HG03097 (cell line): ENCODE measurements at regions not wholly inside any gene's neighbourhood (a gene's known extent, or its start where the extent isn't known, plus 50 kb on each side); places are given as distances from the start of the nearest gene placed in this dataset.
"Not testable (repeated sequence)": the region's sequence is repeated elsewhere in the genome, so short reads cannot be mapped to it uniquely, and the experiment has no call there.

ENCODE experiments used
- ATAC-seq: cut with Tn5 transposase; IDR thresholded peaks from one replicate; pipeline ENCODE4 v1.9.1; 2021; ENCODE audit not compliant: unreplicated experiment, low FRiP score

DNA sequence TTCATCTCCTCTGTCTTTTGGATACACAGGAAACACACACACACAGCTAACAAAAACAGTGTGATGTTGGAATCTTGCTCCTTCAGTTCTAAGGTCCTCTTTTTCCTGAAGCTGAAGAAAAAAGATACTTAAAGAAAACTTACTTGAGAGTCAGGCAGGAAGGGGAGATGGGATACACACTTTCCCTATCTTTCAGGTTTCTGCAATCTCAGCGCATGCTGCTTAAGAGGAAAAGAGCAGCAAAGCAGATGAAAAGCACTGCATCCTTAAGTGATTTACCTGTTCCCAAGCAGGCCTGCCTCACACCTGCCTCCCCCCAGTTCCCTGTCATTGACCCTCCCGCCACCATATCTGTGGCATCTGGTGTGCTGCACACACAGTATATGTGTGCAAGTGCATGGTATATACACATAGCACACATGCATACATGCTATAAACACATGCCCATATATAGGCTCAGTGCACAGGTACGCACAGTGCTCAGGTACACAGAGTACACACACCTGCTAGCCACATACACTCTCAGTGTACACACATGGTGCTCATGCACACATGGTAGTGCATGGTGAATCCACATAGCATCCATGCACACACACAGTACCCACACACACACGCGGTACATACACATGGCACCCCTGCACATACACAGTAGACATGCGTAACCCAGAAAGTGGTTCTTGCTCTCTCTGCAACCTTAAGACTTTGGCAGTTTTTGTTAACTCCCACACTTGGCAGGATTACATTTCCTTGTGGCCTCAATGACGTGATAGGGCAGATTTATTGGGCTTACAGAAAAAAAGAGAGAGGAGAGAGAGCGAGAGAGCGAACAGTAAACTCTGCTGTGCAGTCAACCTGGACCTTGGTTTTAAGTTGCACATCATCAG lies 166.9 kb downstream of the TOMM20 start:
- no peak for ATAC-seq

GRCh38 chr1:234960722-234961455 lies 167.7 kb downstream of the TOMM20 start:
- no peak for ATAC-seq

DNA sequence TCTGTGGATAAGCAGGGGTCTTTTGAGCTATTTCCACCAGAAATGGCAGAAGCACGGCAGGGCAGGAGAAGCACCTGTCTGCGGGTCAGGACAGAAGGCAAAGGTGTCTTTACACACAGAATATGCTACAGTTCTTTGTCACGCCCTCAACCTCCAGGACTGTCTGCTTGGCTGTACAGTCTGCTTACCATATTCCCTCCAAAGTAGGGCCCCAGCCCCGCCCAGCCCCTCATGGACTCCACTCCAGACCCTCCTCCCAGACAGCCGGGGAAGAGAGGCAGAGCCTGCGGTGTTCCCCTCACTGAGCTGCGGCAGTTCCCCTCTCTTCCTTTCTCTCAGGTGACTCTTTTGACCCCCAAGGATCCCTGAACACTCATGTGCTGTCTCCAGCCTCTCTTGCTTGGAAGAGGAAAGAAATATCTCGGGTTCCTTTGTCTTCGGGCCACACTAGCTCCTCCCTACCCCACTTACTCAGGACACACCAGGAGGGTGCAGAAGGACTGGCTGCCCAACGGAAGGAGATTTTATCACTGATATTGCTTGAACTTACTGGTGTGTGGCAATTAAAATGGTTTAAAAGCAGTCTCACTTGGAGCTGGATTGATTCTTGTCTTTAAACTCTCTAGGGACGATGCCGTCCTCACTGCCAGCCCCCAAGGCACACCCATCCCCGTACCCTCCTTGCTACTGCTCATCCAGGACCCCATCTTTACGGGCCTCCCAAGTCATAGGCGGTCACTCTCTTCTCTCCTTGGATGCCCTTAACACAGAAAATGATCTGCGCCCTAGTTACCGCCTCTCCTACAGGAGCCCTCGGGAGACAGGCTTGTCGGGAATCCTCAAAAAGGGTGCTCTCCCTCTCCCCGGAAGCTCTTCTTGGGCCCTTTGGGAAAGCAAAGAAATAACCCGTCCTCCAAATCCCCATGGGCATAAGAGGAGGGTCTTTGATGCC lies 169.7 kb downstream of the TOMM20 start:
- ATAC-seq: no peak

GRCh38 chr1:234958066-234958705 lies 170.5 kb downstream of the TOMM20 start:
- no peak for ATAC-seq

GRCh38 chr1:234957330-234958065 lies 171.1 kb downstream of the TOMM20 start:
- no peak for ATAC-seq

GRCh38 chr1:234956821-234957329 lies 171.8 kb downstream of the TOMM20 start:
- ATAC-seq: no peak

DNA sequence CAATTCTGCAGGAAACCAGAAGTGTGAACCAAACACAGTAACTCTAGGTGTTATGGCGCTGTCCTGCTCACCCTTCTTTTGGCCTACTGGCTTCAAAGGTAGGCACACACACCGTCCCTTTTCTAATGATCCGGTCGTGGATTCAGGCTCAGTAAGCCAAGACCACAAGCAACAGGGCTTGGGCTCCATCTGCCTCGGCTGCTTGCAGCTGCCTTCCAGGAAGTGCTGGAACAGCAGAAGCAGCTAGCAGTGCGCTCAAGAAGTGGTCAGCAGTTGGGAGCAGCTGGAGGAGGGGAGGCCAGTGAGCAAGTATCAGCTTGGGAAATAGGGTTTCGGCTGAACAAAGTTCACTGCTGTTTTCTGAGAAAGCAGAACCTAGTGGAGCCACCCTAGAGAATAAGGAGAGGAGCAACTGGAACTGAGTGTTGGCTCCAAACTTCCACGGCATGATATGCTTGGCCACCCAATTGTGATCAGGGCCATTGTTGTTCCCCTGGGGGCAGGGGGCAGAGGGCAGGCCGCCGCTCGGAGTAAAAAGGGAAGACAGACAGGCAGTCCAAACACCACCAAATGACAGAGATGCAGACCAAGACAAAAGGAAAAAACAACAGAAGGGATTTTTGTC lies 173.4 kb downstream of the TOMM20 start:
- no peak for ATAC-seq

GRCh38 chr1:234954613-234955012 lies 174.0 kb downstream of the TOMM20 start:
- ATAC-seq: no peak

DNA sequence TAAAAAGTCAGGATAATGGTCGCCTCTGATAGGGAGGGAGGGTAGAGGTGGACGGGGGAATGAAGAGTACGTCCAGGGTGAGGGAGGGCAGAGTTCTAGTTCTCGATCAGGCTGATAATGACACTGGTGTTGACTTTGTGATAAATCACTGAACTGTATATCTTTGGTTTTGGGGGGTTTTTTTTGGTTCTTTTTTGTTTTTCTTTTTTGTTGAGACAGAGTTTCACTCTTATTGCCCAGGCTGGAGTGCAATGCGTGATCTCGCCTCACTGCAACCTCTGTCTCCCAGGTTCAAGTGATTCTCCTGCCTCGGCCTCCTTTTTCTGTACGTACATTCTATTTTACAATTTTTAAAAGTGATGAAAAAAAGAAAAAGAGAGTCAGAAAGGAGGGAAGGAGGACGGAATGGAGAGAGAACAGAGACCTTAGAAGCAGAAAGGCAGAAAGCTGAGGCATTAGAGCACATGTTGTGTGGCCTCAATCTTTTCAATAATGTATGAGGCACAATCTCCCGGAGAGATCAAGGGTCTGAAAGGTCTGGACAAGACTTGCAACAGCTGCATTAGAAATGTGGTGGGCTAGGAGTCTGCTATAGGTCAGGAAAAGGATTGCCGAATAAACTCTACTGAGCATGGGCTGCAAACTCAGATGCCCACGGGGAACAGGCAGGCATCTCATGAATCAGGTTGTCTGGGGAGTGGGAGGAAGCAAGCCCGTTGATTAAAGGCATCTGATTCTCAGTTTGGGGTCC lies 174.8 kb downstream of the TOMM20 start:
- no peak for ATAC-seq

DNA sequence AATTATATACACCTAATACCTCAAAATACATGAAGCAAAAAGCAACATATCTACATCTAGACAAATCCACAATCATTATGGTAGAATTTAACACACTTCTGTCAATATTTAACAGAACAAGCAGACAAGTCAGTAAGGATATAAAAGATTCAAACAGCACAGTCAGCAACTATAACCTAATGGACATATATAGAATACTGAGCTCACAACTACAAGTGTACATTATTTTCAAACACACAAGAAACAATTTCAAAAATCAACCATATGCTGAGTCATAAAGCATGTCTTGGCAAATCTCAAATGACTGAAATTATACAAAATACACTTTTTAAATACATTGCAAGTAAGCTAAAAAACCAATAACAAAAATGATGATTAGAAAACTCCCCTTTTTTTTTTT lies 178.0 kb downstream of the TOMM20 start:
- no peak for ATAC-seq

DNA sequence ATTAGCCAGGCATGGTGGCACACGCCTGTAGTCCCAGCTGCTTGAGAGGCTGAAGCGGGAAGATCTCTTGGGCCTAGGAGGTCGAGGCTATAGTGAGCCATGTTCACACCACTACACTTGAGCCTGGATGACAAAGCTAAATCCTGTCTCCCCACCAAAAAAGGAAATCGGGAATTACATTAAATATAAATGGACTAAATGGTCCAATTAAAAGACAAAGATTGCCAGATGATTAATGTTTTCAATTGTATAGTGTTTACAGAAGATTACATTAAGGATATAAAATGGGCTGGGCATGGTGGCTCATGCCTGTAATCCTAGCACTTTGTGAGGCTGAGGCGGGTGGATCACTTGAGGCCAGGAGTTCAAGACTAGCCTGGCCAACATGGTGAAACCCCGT lies 179.1 kb downstream of the TOMM20 start:
- ATAC-seq: not testable (repeated sequence)

GRCh38 chr1:234944439-234945344 lies 183.9 kb downstream of the TOMM20 start:
- ATAC-seq: no peak

- ATAC-seq: no peak
Observed at GRCh38 chr1:234943836-234944402, 184.7 kb downstream of the TOMM20 start.

GRCh38 chr1:234942879-234943506 lies 185.6 kb downstream of the TOMM20 start:
- ATAC-seq: no peak

- no peak for ATAC-seq
Observed at GRCh38 chr1:234942012-234942332, 186.7 kb downstream of the TOMM20 start.

GRCh38 chr1:234941321-234942011 lies 187.2 kb downstream of the TOMM20 start:
- ATAC-seq: no peak
